H9 (cell line): ENCODE measurements at regions not wholly inside any gene's neighbourhood (a gene's known extent, or its start where the extent isn't known, plus 50 kb on each side); places are given as distances from the start of the nearest gene placed in this dataset.

Source experiments
- DNase-seq: peaks from one replicate; pipeline ENCODE4 v3.0.0-alpha.2; 2017
- H2AFZ ChIP-seq: one replicate; pipeline ENCODE4 v1.6.1; 2013; ENCODE audit warnings: mild to moderate bottlenecking, low read length, control low read depth, moderate library complexity
- H2AK5ac ChIP-seq: 2 replicates; pipeline ENCODE4 v1.6.1; 2013; ENCODE audit warnings: low read length, control low read depth, mixed read lengths; ENCODE audit not compliant: insufficient read length
- H2BK120ac ChIP-seq: one replicate; pipeline ENCODE4 v1.6.1; 2013; ENCODE audit warnings: low read depth, mild to moderate bottlenecking, low read length, control low read depth, inconsistent platforms; ENCODE audit not compliant: poor library complexity, severe bottlenecking
- H2BK12ac ChIP-seq: 2 replicates; pipeline ENCODE4 v1.6.1; 2013; ENCODE audit warnings: low read length, control low read depth, mixed read lengths, low read depth; ENCODE audit not compliant: insufficient read length
- H2BK15ac ChIP-seq: 2 replicates; pipeline ENCODE4 v1.6.1; 2013; ENCODE audit warnings: low read depth, low read length, control low read depth
- H2BK20ac ChIP-seq: one replicate; pipeline ENCODE4 v1.6.1; 2013; ENCODE audit warnings: low read depth, mild to moderate bottlenecking, low read length, control low read depth, inconsistent platforms; ENCODE audit not compliant: poor library complexity, severe bottlenecking
- H2BK5ac ChIP-seq: 2 replicates; pipeline ENCODE4 v1.6.1; 2013; ENCODE audit warnings: low read length, control low read depth, mixed read lengths; ENCODE audit not compliant: insufficient read length
- H3K14ac ChIP-seq: 2 replicates; pipeline ENCODE4 v1.6.1; 2013; ENCODE audit warnings: low read length, control low read depth; ENCODE audit not compliant: insufficient read depth
- H3K18ac ChIP-seq: 2 replicates; pipeline ENCODE4 v1.6.1; 2013; ENCODE audit warnings: low read depth, mild to moderate bottlenecking, mixed read lengths, low read length, control low read depth; ENCODE audit not compliant: insufficient read length
- H3K23ac ChIP-seq: 2 replicates; pipeline ENCODE4 v1.6.1; 2013; ENCODE audit warnings: low read length, control low read depth, mixed read lengths, low read depth; ENCODE audit not compliant: insufficient read length
- H3K23me2 ChIP-seq: 2 replicates; pipeline ENCODE4 v1.6.1; 2013; ENCODE audit warnings: low read depth, mild to moderate bottlenecking, mixed read lengths, low read length, control low read depth; ENCODE audit not compliant: insufficient read length, poor library complexity, severe bottlenecking
- H3K27ac ChIP-seq: 2 replicates; pipeline ENCODE4 v1.5.1; 2013; ENCODE audit warnings: low read length, control low read depth, mixed read lengths, low read depth; ENCODE audit not compliant: insufficient read length
- H3K27me3 ChIP-seq: 2 replicates; pipeline ENCODE4 v1.6.1; 2013; ENCODE audit warnings: low read length, control low read depth, inconsistent platforms; ENCODE audit not compliant: insufficient read depth
- H3K4ac ChIP-seq: 2 replicates; pipeline ENCODE4 v1.6.1; 2013; ENCODE audit warnings: low read depth, mild to moderate bottlenecking, control low read depth, inconsistent platforms, low read length, moderate library complexity
- H3K4me1 ChIP-seq: 2 replicates; pipeline ENCODE4 v1.6.1; 2013; ENCODE audit warnings: low read length, control low read depth, inconsistent platforms; ENCODE audit not compliant: insufficient read depth
- H3K4me2 ChIP-seq: 2 replicates; pipeline ENCODE4 v1.6.1; 2013; ENCODE audit warnings: low read length, control low read depth, mixed read lengths; ENCODE audit not compliant: insufficient read length, insufficient read depth
- H3K56ac ChIP-seq: 2 replicates; pipeline ENCODE4 v1.6.1; 2013; ENCODE audit warnings: low read depth, mild to moderate bottlenecking, mixed read lengths, low read length, control low read depth; ENCODE audit not compliant: insufficient read length
- H3K79me1 ChIP-seq: 2 replicates; pipeline ENCODE4 v1.6.1; 2013; ENCODE audit warnings: low read depth, mild to moderate bottlenecking, moderate library complexity, low read length, control low read depth, inconsistent platforms; ENCODE audit not compliant: insufficient read depth, poor library complexity, severe bottlenecking
- H3K79me2 ChIP-seq: 2 replicates; pipeline ENCODE4 v1.6.1; 2013; ENCODE audit warnings: low read length, control low read depth, inconsistent platforms; ENCODE audit not compliant: insufficient read depth
- H3K9ac ChIP-seq: 2 replicates; pipeline ENCODE4 v1.6.1; 2013; ENCODE audit warnings: low read length, control low read depth, mixed read lengths; ENCODE audit not compliant: insufficient read length; ENCODE audit errors: extremely low read depth
- H3K9me3 ChIP-seq: one replicate; pipeline ENCODE4 v1.6.1; 2013; ENCODE audit warnings: low read depth, low read length, inconsistent platforms; ENCODE audit not compliant: control insufficient read depth
- H3T11ph ChIP-seq: one replicate; pipeline ENCODE4 v1.6.1; 2013; ENCODE audit warnings: mild to moderate bottlenecking, low read length, control low read depth, inconsistent platforms
- H4K20me1 ChIP-seq: one replicate; pipeline ENCODE4 v1.6.1; 2013; ENCODE audit not compliant: control insufficient read depth, insufficient read length, insufficient read depth
- H4K5ac ChIP-seq: 2 replicates; pipeline ENCODE4 v1.6.1; 2013; ENCODE audit warnings: low read depth, mild to moderate bottlenecking, mixed read lengths, low read length, control low read depth; ENCODE audit not compliant: insufficient read length
- H4K8ac ChIP-seq: replicated peaks from 2 replicates; pipeline ENCODE4 v1.6.1; 2013; ENCODE audit warnings: low read length, control low read depth, mixed read lengths, low read depth; ENCODE audit not compliant: insufficient read length
- H4K91ac ChIP-seq: 2 replicates; pipeline ENCODE4 v1.6.1; 2013; ENCODE audit warnings: low read depth, mild to moderate bottlenecking, moderate library complexity, mixed read lengths, low read length, control low read depth; ENCODE audit not compliant: insufficient read length
- H3K27ac Mint-ChIP-seq, 3 experiments: 2 replicates in 2 of 3; 3 replicates in 1 of 3; pipeline ENCODE4 v1.8.0; 2020 to 2021; ENCODE audit warnings: mixed read lengths in 3 of 3, mild to moderate bottlenecking in 1 of 3, moderate library complexity in 1 of 3
- H3K27me3 Mint-ChIP-seq: 2 replicates; pipeline ENCODE4 v1.8.0; 2021; ENCODE audit warnings: low read depth, mild to moderate bottlenecking, moderate library complexity, mixed read lengths
- H3K36me3 Mint-ChIP-seq, 3 experiments: 2 replicates in 2 of 3; 3 replicates in 1 of 3; pipeline ENCODE4 v1.8.0; 2020 to 2021; ENCODE audit warnings: low read depth in 3 of 3, mixed read lengths in 3 of 3; ENCODE audit not compliant: insufficient read depth in 1 of 3
- H3K4me1 Mint-ChIP-seq, 2 experiments: 2 replicates each; pipeline ENCODE4 v1.8.0; 2020; ENCODE audit warnings: mixed read lengths in 2 of 2
- H3K4me3 Mint-ChIP-seq, 2 experiments: 2 replicates in 1 of 2; 3 replicates in 1 of 2; pipeline ENCODE4 v1.8.0; 2020 to 2021; ENCODE audit warnings: mild to moderate bottlenecking in 2 of 2, mixed read lengths in 2 of 2, moderate library complexity in 1 of 2
- H3K9me3 Mint-ChIP-seq, 2 experiments: 2 replicates in 1 of 2; 3 replicates in 1 of 2; pipeline ENCODE4 v1.8.0; 2020; ENCODE audit warnings: mild to moderate bottlenecking in 2 of 2, mixed read lengths in 2 of 2, moderate library complexity in 1 of 2
- TF ChIP-seq, protein P1 (sequence below): fragments of 200-600 bp; sonication (generic); conservative IDR thresholded peaks from 3 replicates; pipeline ENCODE4 v1.8.0; 2021; ENCODE audit warnings: antibody characterized with exemption, mild to moderate bottlenecking

DNA sequence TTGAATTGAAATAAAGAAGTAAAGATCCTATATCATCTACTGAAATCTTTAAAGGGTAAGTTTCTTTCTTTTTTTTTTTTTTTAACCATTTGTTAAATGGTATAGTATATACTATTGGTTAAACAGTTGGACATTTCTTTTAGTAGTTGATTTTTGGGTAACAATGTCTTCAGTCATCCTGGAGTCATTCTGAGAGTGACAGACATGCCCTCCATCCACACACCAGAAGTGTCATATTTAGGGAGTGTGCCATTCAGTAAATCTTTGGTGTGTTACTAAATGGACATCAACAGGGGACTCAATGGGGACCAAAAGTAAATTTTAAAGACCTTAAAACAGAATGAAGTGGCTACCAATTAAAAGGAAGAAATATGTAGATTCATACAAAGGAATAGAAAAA, 50.8 kb upstream of the SLC39A10 start:
- Histone ChIP-seq H2BK20ac (no peak overlapping the region), H3K18ac (no peak overlapping the region), H3K79me1 (no peaks in the 10 kb centered on the region), H2BK15ac (no peak overlapping the region), H3K23ac (no peak overlapping the region), H3K56ac (no peak overlapping the region), H3K79me2 (no peaks in the 10 kb centered on the region; the same call in 1 of the 2 replicates), H3K4me2 (no peak overlapping the region), H4K5ac (no peak overlapping the region), H3T11ph (no peak overlapping the region), H2AK5ac (no peak overlapping the region), H3K4me1 (no peaks in the 10 kb centered on the region; the same call in 1 of the 2 replicates), H3K9ac (no peak overlapping the region), H3K27ac (no peak overlapping the region), H3K14ac (no peak overlapping the region), H2AFZ (no peak overlapping the region), H3K23me2 (no peaks in the 10 kb centered on the region), H4K20me1 (no peaks in the 10 kb centered on the region), H4K8ac (no peak overlapping the region), H3K27me3 (no peaks in the 10 kb centered on the region), H2BK120ac (no peak overlapping the region), H3K4ac (no peak overlapping the region), H3K9me3 (no peaks in the 10 kb centered on the region), H2BK12ac (no peak overlapping the region), H4K91ac (no peak overlapping the region), H2BK5ac (no peak overlapping the region)
- H3K4me1 Mint-ChIP-seq = peaks cover 44 to 58% of the 10 kb centered on the region in 2 experiments
- H3K27ac Mint-ChIP-seq = peak overlapping the region in 2 of 3 experiments; percentile 20 to 35; a peak in 3 of 7 replicates
- no peaks in the 10 kb centered on the region; a peak in 2 of 7 replicates for H3K36me3 Mint-ChIP-seq
- H3K4me3 Mint-ChIP-seq = no peak overlapping the region
- no peaks in the 10 kb centered on the region for H3K27me3 Mint-ChIP-seq
- no peak for DNase-seq
- TF ChIP-seq, protein P1, sequence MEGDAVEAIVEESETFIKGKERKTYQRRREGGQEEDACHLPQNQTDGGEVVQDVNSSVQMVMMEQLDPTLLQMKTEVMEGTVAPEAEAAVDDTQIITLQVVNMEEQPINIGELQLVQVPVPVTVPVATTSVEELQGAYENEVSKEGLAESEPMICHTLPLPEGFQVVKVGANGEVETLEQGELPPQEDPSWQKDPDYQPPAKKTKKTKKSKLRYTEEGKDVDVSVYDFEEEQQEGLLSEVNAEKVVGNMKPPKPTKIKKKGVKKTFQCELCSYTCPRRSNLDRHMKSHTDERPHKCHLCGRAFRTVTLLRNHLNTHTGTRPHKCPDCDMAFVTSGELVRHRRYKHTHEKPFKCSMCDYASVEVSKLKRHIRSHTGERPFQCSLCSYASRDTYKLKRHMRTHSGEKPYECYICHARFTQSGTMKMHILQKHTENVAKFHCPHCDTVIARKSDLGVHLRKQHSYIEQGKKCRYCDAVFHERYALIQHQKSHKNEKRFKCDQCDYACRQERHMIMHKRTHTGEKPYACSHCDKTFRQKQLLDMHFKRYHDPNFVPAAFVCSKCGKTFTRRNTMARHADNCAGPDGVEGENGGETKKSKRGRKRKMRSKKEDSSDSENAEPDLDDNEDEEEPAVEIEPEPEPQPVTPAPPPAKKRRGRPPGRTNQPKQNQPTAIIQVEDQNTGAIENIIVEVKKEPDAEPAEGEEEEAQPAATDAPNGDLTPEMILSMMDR = no peak
- H3K9me3 Mint-ChIP-seq = no peaks in the 10 kb centered on the region
